ENCODE measurements at regions not wholly inside any gene's neighbourhood (a gene's known extent, or its start where the extent isn't known, plus 50 kb on each side); places are given as distances from the start of the nearest gene placed in this dataset.

GRCh38 chr2:236638707-236639106 lies 69.1 kb downstream of the ACKR3 start:
- H3K27me3 ChIP-seq (ENCODE audit: insufficient read depth, low read depth): peaks cover 37% of the 10 kb centered on the region
- H3K4me2 ChIP-seq: no peak overlapping the region
- CTCF ChIA-PET: no interaction called here
- no peak overlapping the region for H2AFZ ChIP-seq
- H3K79me2 ChIP-seq (ENCODE audit: low read depth): no peaks in the 10 kb centered on the region
- BruUV-seq (replicated peaks): no TSS peak
- POLR2A ChIA-PET (ENCODE audit: unreplicated experiment): no interaction called here
- H4K20me1 ChIP-seq (ENCODE audit: insufficient read depth): no peaks in the 10 kb centered on the region
- no peaks in the 10 kb centered on the region for H3K9me2 ChIP-seq (ENCODE audit: insufficient read depth)
- intact Hi-C loops (cut with micrococcal nuclease; ENCODE audit: unreplicated experiment): no loop called here
- TF ChIP-seq EZH2 (IDR thresholded peaks at IDR 0.05; ENCODE audit: low read depth) (no peak), CTCF (conservative IDR thresholded peaks at IDR 0.05) (no peak)
- DNase-seq: no peak
- peaks cover 11% of the 10 kb centered on the region for H3K9me3 ChIP-seq (ENCODE audit: insufficient read depth, low read depth)
- no peaks in the 10 kb centered on the region for H3K36me3 ChIP-seq (ENCODE audit: low read depth)
- H3K4me3 ChIP-seq: no peak overlapping the region
- no peak overlapping the region for H3K27ac ChIP-seq
- no peaks in the 10 kb centered on the region for H3F3A ChIP-seq (ENCODE audit: insufficient read depth, low read depth)
- H3K4me1 ChIP-seq (replicated peaks; ENCODE audit: insufficient read depth): no peaks in the 10 kb centered on the region

GRCh38 chr2:236639461-236640235 lies 70.0 kb downstream of the ACKR3 start:
- Histone ChIP-seq H3K4me1 (replicated peaks; ENCODE audit: insufficient read depth) (no peaks in the 10 kb centered on the region), H3K4me2 (no peak overlapping the region), H3F3A (ENCODE audit: insufficient read depth, low read depth) (no peaks in the 10 kb centered on the region), H3K36me3 (ENCODE audit: low read depth) (no peaks in the 10 kb centered on the region), H3K27me3 (ENCODE audit: insufficient read depth, low read depth) (peaks cover 29% of the 10 kb centered on the region; the same call in 1 of the 2 replicates), H3K4me3 (no peak overlapping the region), H2AFZ (no peak overlapping the region), H3K79me2 (ENCODE audit: low read depth) (no peaks in the 10 kb centered on the region), H3K9me3 (ENCODE audit: insufficient read depth, low read depth) (peaks cover 11% of the 10 kb centered on the region), H3K9me2 (ENCODE audit: insufficient read depth) (no peaks in the 10 kb centered on the region), H4K20me1 (ENCODE audit: insufficient read depth) (no peaks in the 10 kb centered on the region), H3K27ac (no peak overlapping the region)
- TF ChIP-seq EZH2 (IDR thresholded peaks at IDR 0.05; ENCODE audit: low read depth): no peak
- TF ChIP-seq CTCF (conservative IDR thresholded peaks at IDR 0.05): no peak
- CTCF ChIA-PET: no interaction called here
- intact Hi-C loops (cut with micrococcal nuclease; ENCODE audit: unreplicated experiment): no loop called here
- BruUV-seq (replicated peaks): no TSS peak
- POLR2A ChIA-PET (ENCODE audit: unreplicated experiment): no interaction called here
- DNase-seq: no peak

- Histone ChIP-seq H3F3A (ENCODE audit: insufficient read depth, low read depth) (no peaks in the 10 kb centered on the region), H3K9me2 (ENCODE audit: insufficient read depth) (no peaks in the 10 kb centered on the region), H3K4me2 (no peak overlapping the region), H3K79me2 (ENCODE audit: low read depth) (no peaks in the 10 kb centered on the region), H4K20me1 (ENCODE audit: insufficient read depth) (no peaks in the 10 kb centered on the region), H2AFZ (no peak overlapping the region), H3K36me3 (ENCODE audit: low read depth) (no peaks in the 10 kb centered on the region), H3K4me1 (replicated peaks; ENCODE audit: insufficient read depth) (no peaks in the 10 kb centered on the region), H3K9me3 (ENCODE audit: insufficient read depth, low read depth) (peaks cover 11% of the 10 kb centered on the region), H3K27ac (no peak overlapping the region), H3K4me3 (no peak overlapping the region), H3K27me3 (ENCODE audit: insufficient read depth, low read depth) (peaks cover 19% of the 10 kb centered on the region; the same call in 1 of the 2 replicates)
- intact Hi-C loops (cut with micrococcal nuclease; ENCODE audit: unreplicated experiment): no loop called here
- ChIA-PET POLR2A (ENCODE audit: unreplicated experiment) (no interaction called here), CTCF (interaction anchor here (0.6 kb wide), 1 partner anchor 33 kb away, joined by 3 read pairs; no protein-coding TSS in a partner anchor)
- DNase-seq: no peak
- BruUV-seq (replicated peaks): no TSS peak
- no peak for TF ChIP-seq CTCF (conservative IDR thresholded peaks at IDR 0.05)
- no peak for TF ChIP-seq EZH2 (IDR thresholded peaks at IDR 0.05; ENCODE audit: low read depth)
These were observed 71.6 kb downstream of the ACKR3 start for GRCh38 chr2:236641051-236641726.
